Right lobe of liver (tissue), 4 donors: ENCODE measurements at regions not wholly inside any gene's neighbourhood (a gene's known extent, or its start where the extent isn't known, plus 50 kb on each side); places are given as distances from the start of the nearest gene placed in this dataset.

Source experiments
- POLR2A ChIP-seq: fragments of 450-650 bp; IDR thresholded peaks from one replicate; pipeline ENCODE4 v1.6.1; 2017; ENCODE audit warnings: antibody characterized with exemption, mild to moderate bottlenecking
- TF ChIP-seq, protein P1 (sequence below), 4 donors: fragments of 200-600 bp in 3 of 4; fragments of 450-650 bp in 1 of 4; IDR thresholded peaks; one replicate each; pipeline versions ENCODE4 v1.5.1 to v1.8.0; 2016 to 2022; ENCODE audit warnings: antibody characterized with exemption in 4 of 4, mild to moderate bottlenecking in 2 of 4
- donor health status: DM: no; HTN: no; CAD: no.
- donor health status: DM: no; HTN: no; CAD: no.
- donor health status: DM: no; HTN: yes; CAD: no.

DNA sequence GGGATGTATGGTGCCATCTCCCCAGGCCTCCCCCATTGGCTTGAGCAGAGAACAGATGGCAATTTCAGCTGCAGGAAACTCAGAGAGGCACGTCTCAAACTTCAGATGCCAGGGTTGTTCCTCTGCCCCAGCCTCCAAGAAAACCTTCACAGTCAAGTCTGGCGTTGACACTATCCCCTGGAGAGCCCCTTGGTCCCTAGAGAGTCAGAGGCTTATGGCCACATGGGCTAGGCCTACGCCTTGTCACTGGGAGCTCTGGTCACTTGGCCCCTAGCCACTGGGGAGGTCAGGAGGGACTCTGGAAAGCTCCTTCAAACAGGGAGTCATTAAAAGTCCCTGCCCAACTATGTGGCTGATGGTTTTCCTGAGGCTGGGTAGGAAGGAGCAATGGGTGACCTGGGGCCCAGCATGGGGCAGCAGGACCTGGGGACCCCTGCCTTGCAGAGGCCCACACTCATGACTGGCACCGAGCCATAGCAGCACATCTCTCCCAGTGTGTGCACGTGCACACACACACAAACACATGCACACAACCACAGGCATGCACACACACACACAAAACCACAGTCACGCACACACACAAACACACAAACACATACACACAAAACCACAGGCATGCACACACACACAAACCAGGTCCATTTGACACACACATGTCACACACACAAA is 144.2 kb downstream of the GADD45G start:
- TF ChIP-seq, protein P1, sequence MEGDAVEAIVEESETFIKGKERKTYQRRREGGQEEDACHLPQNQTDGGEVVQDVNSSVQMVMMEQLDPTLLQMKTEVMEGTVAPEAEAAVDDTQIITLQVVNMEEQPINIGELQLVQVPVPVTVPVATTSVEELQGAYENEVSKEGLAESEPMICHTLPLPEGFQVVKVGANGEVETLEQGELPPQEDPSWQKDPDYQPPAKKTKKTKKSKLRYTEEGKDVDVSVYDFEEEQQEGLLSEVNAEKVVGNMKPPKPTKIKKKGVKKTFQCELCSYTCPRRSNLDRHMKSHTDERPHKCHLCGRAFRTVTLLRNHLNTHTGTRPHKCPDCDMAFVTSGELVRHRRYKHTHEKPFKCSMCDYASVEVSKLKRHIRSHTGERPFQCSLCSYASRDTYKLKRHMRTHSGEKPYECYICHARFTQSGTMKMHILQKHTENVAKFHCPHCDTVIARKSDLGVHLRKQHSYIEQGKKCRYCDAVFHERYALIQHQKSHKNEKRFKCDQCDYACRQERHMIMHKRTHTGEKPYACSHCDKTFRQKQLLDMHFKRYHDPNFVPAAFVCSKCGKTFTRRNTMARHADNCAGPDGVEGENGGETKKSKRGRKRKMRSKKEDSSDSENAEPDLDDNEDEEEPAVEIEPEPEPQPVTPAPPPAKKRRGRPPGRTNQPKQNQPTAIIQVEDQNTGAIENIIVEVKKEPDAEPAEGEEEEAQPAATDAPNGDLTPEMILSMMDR (IDR thresholded peaks at IDR 0.05): no peak
- TF ChIP-seq POLR2A: no peak
